GM12872 (cell line): ENCODE measurements at regions not wholly inside any gene's neighbourhood (a gene's known extent, or its start where the extent isn't known, plus 50 kb on each side); places are given as distances from the start of the nearest gene placed in this dataset.

Experiments
- TF ChIP-seq, protein P1 (sequence below): IDR thresholded peaks from 3 replicates; pipeline ENCODE4 v1.5.1; 2011; ENCODE audit warnings: low read depth, mild to moderate bottlenecking, low read length, moderate library complexity; ENCODE audit not compliant: insufficient read depth

DNA sequence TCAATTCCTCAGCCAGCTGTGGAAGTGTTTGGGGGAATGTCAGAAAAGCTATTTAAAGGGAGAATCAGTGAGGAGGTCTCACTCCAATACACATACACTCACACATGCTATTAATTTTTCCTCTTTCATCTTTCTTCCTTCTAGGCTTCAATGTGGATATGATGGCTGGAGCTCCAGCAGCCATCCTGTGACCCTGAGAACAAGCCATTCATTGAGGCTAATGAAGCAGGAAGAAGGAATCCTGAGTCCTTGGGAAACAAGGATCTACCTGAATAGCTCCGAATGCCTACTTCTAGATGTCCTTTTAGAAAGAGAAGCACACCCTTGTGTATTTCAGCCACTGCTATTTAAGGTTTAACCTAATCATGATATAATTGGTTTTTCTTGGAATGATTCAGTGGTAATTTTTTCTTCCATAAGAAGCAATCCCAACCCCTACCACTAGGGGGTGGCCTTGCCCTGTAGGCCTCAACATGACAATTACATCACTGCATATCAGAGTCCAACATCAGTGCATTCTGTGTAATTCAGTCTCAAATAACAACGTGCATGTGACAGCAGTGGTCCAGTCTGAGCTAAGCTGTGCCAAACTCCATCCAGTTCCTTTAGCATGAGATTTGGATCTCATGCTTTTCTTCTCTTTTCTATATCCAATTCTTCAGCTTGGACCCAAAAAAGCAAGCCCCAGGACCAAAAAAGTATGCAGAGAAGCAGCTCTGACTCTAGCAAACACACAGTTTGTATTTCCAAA is 85.3 kb upstream of the ANKRD1 start:
- TF ChIP-seq, protein P1, sequence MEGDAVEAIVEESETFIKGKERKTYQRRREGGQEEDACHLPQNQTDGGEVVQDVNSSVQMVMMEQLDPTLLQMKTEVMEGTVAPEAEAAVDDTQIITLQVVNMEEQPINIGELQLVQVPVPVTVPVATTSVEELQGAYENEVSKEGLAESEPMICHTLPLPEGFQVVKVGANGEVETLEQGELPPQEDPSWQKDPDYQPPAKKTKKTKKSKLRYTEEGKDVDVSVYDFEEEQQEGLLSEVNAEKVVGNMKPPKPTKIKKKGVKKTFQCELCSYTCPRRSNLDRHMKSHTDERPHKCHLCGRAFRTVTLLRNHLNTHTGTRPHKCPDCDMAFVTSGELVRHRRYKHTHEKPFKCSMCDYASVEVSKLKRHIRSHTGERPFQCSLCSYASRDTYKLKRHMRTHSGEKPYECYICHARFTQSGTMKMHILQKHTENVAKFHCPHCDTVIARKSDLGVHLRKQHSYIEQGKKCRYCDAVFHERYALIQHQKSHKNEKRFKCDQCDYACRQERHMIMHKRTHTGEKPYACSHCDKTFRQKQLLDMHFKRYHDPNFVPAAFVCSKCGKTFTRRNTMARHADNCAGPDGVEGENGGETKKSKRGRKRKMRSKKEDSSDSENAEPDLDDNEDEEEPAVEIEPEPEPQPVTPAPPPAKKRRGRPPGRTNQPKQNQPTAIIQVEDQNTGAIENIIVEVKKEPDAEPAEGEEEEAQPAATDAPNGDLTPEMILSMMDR = peak; percentile 91

DNA sequence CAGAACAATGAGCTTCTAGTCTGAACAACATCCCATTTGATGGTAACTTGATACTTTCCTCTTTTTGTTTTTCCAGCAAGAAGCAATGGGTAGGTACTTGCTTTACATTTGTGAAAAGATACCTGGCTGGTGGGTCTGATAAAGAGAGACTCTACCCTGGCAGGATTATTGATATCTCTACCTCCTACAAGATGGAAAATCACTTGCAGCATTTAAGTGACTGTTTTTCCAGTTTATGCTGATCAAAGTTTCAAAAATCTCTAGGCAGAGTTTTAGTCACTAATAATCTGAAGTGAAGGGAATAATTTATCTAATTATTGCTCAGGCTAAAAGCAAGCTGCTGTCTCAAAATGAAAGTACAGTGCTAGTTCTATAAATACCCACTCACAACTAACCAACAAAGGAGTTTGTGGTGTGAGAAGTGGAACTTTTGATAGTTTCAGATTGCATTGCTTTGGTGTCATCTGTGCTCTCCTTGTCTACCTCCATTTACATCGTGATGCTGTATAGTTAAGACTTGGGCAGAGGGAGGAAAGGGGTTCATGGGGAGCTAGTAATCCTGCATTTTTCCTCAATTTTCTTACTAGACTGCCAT is 86.0 kb upstream of the ANKRD1 start:
- TF ChIP-seq, protein P1 = no peak

DNA sequence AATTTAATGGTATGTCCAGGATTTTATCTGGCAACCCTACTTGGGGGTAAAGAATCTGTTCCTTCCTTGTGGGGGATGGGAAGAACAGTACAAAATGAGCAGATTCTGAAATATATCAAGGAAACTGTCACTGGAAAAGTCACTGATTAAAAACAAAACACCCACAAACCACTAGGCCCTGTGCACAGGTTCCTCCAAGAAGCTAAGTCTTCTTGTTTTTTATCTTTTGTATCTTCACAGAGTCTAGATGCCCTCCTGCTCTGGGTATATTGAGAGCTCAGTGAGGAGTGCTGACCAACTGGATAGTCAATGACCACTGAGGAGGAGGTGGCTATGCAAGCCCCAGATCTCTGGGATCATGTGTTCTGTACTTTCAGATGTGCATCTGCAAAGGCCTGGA is 86.8 kb upstream of the ANKRD1 start:
- TF ChIP-seq, protein P1 = no peak

DNA sequence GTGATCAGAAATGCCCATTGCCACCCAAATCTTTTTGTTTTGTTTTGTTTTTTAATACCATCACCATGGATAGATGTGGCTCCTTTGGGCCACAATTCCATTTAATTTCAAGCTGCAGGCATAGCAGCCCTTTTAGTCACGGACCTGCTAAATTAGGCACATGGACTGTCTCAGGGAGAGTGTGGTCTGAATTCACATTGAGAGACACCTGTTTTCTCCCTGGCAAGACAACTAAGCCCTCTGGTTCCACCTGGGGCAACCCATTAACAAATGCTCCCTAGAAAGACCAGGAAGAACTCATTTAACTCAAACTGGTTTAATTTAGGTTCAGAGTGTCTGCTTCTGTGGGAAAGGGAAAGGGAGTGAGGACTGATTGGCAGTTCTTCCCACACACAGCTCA is 88.2 kb upstream of the ANKRD1 start:
- TF ChIP-seq, protein P1 = no peak

DNA sequence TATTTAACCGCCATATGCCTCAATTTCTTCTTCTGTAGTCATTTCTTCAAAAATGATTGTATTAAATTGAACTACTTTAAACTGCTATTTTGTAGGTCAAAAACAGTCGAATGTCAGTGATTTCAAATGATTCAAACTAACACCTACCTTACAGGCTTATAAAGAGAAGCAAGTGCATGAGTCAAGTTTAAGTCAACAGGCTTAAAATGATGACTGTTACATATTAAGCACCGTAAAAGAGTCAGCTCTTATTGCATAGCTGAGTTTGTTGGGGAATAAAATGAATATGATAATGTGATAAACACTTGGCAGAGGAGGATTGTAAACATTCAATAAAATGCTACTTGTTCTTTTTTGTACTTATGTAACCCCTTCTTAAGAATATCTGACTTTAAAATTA is 90.1 kb upstream of the ANKRD1 start:
- TF ChIP-seq, protein P1 = no peak

DNA sequence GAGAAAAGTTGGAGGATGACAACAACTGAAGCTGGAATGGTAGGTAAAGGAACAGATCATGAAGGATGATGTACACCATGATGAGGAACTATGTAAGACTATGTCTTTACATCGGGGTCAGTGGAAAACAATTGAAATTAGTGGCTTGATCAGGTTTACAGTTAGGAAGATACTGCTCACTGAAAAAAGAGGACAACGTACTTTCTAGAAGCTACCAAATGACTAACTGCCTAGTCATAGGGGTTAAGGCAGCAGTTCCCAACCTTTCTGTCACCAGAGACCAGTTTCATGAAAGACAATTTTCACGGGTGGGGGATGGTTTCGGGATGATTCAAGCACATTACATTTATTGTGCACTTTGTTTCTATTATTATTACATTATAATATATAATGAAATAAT is 91.6 kb upstream of the ANKRD1 start:
- TF ChIP-seq, protein P1 = no peak

DNA sequence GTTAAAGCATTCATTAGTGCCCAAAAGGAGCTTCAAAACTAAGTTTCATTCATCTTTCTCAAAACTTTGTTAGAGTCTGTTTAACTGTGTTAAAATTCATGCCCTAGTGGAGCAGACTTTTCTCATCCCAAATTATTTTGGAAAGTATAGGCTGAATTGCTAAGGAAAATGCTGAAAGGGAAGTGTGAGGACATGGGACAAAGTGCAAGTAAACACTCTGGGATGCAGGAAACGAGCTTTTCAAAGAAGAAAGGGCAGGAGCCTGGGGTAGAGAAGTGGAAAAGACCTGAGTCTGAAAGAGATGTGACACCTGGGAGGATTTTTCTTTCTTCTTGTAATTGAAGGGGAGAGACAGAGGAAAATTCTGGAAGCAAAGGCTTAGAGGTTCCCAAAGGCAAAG is 93.1 kb upstream of the ANKRD1 start:
- TF ChIP-seq, protein P1 = no peak
